CD4-positive, alpha-beta memory T cell (primary cell): ENCODE measurements at regions not wholly inside any gene's neighbourhood (a gene's known extent, or its start where the extent isn't known, plus 50 kb on each side); places are given as distances from the start of the nearest gene placed in this dataset.
"Not testable (repeated sequence)": the region's sequence is repeated elsewhere in the genome, so short reads cannot be mapped to it uniquely, and the experiment has no call there.

Experiments
- CTCF ChIA-PET: fragments of 350-600 bp; sonication (Branson Sonifier 250); formaldehyde crosslinking; loops from one replicate; lab custom pipeline; 2021; ENCODE audit warnings: inconsistent platforms; ENCODE audit not compliant: partially characterized antibody; lab: Charles Lee
- POLR2A ChIA-PET: fragments of 350-600 bp; sonication (Branson Sonifier 250); formaldehyde crosslinking; loops from one replicate; lab custom pipeline; 2021; ENCODE audit not compliant: partially characterized antibody; lab: Charles Lee
- DNase-seq, 5 donors: peaks; one replicate each; pipeline versions ENCODE4 v3.0.0 to v3.0.0-alpha.2; 2020 to 2022; ENCODE audit warnings: mixed read lengths in 1 of 5
- H3K27ac ChIP-seq: one replicate; pipeline ENCODE4 v1.7.0; 2013; ENCODE audit warnings: low read depth, low read length
- H3K27me3 ChIP-seq: 2 replicates; pipeline ENCODE4 v1.7.0; 2013; ENCODE audit warnings: mild to moderate bottlenecking, low read length, moderate library complexity; ENCODE audit not compliant: insufficient read depth
- H3K36me3 ChIP-seq: 2 replicates; pipeline ENCODE4 v1.7.0; 2013; ENCODE audit warnings: mild to moderate bottlenecking, low read length, moderate library complexity; ENCODE audit not compliant: insufficient read depth
- H3K4me1 ChIP-seq: 2 replicates; pipeline ENCODE4 v1.7.0; 2013; ENCODE audit warnings: mild to moderate bottlenecking, low read length, moderate library complexity; ENCODE audit not compliant: insufficient read depth
- H3K4me3 ChIP-seq, 2 donors: one replicate each; pipeline ENCODE4 v1.7.0; 2013; ENCODE audit warnings: low read length in 2 of 2, mild to moderate bottlenecking in 1 of 2
- H3K9me3 ChIP-seq, 2 donors: one replicate each; pipeline ENCODE4 v1.7.0; 2013; ENCODE audit warnings: low read length in 2 of 2, control low read depth in 1 of 2; ENCODE audit not compliant: control insufficient read depth in 1 of 2
- H3K27ac Mint-ChIP-seq, 7 donors: one replicate each; pipeline ENCODE4 v1.8.0; 2020 to 2021; ENCODE audit warnings: mixed read lengths in 7 of 7, mild to moderate bottlenecking in 6 of 7, inconsistent platforms in 3 of 7, moderate library complexity in 3 of 7
- H3K27me3 Mint-ChIP-seq, 2 donors: one replicate each; pipeline ENCODE4 v1.8.0; 2020 to 2021; ENCODE audit warnings: mixed read lengths in 2 of 2
- H3K36me3 Mint-ChIP-seq, 2 donors: one replicate each; pipeline ENCODE4 v1.8.0; 2020 to 2021; ENCODE audit warnings: mixed read lengths in 2 of 2, inconsistent platforms in 1 of 2, mild to moderate bottlenecking in 1 of 2
- H3K4me1 Mint-ChIP-seq, 4 donors: one replicate each; pipeline ENCODE4 v1.8.0; 2020 to 2021; ENCODE audit warnings: mixed read lengths in 4 of 4, mild to moderate bottlenecking in 1 of 4
- H3K4me3 Mint-ChIP-seq, 8 donors: one replicate each; pipeline ENCODE4 v1.8.0; 2020 to 2021; ENCODE audit warnings: mixed read lengths in 8 of 8, mild to moderate bottlenecking in 7 of 8, moderate library complexity in 6 of 8, inconsistent platforms in 3 of 8
- H3K9me3 Mint-ChIP-seq, 8 donors: one replicate each; pipeline ENCODE4 v1.8.0; 2020 to 2021; ENCODE audit warnings: mixed read lengths in 8 of 8, mild to moderate bottlenecking in 5 of 8, inconsistent platforms in 3 of 8, moderate library complexity in 1 of 8
- intact Hi-C: fragments of 100-400 bp; cut with micrococcal nuclease; formaldehyde crosslinking; loops from one replicate; pipeline ENCODE4 v1.15.1; 2023

GRCh38 chr11:14573539-14574057 lies 53.4 kb upstream of the PSMA1 start:
- H3K27ac ChIP-seq, CTCF ChIA-PET, H3K36me3 ChIP-seq, H3K27me3 Mint-ChIP-seq, H3K27me3 ChIP-seq, intact Hi-C loops, POLR2A ChIA-PET, DNase-seq, H3K4me3 ChIP-seq, H3K9me3 ChIP-seq: not testable (repeated sequence)
- peaks cover 52 to 56% of the 10 kb centered on the region in 2 donors for H3K36me3 Mint-ChIP-seq
- H3K27ac Mint-ChIP-seq, result peak overlapping the region in 4 of 7 donors; percentile 16 to 80 (median 43)
- H3K4me1 Mint-ChIP-seq, result peaks cover 34 to 62% (median 44%) of the 10 kb centered on the region in 4 donors
- peaks cover 40% of the 10 kb centered on the region for H3K4me1 ChIP-seq
- peaks cover 2 to 70% (median 61%) of the 10 kb centered on the region in 8 donors for H3K9me3 Mint-ChIP-seq
- peak overlapping the region in 1 of 8 donors; percentile 52 for H3K4me3 Mint-ChIP-seq

DNA sequence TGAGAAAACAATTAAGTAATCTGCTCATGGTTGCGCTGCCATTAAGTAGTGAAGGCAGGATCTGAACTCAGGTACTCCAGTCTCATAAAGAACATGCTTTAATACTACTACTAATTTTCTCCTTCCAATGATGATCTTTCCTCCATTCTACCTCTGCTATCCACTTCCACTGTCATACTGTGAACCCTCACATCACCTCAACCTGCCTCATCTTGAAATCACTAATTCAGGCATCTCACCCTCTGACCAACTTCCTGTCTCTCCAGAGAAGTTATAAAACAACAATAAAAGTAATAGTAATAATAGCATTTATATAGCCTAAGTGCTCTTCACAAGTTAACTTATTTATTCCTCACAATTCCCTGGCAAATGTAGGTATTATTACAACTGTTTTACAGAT lies 57.1 kb upstream of the PSMA1 start:
- Histone ChIP-seq H3K36me3 (no peaks in the 10 kb centered on the region), H3K4me3 (no peak overlapping the region), H3K27me3 (no peaks in the 10 kb centered on the region), H3K27ac (peak overlapping the region; percentile 70), H3K9me3 (no peaks in the 10 kb centered on the region), H3K4me1 (peaks cover 44% of the 10 kb centered on the region)
- no peaks in the 10 kb centered on the region for H3K27me3 Mint-ChIP-seq
- peaks cover 40 to 59% (median 54%) of the 10 kb centered on the region in 4 donors for H3K4me1 Mint-ChIP-seq
- H3K27ac Mint-ChIP-seq, result peak overlapping the region; percentile 83 to 99 (median 97)
- H3K9me3 Mint-ChIP-seq, result peaks cover 2 to 38% (median 31%) of the 10 kb centered on the region in 8 donors
- H3K36me3 Mint-ChIP-seq, result peaks cover 37 to 38% of the 10 kb centered on the region in 2 donors
- peak overlapping the region in 5 of 8 donors; percentile 9 to 59 (median 31) for H3K4me3 Mint-ChIP-seq
- POLR2A ChIA-PET, result interaction anchor here (1.7 to 10.4 kb wide), 8 partner anchors 10 to 330 kb away, joined by 6 to 168 read pairs (median 22); partner anchors contain the start of genes CYP2R1, PDE3B and PSMA1
- intact Hi-C loops, result no loop called here
- CTCF ChIA-PET, result interaction anchor here (1.9 to 2.6 kb wide), 2 partner anchors 10 to 331 kb away, joined by 6 to 16 read pairs; no protein-coding TSS in a partner anchor
- no peak for DNase-seq

- Histone ChIP-seq H3K4me1 (peaks cover 44% of the 10 kb centered on the region), H3K9me3 (no peaks in the 10 kb centered on the region), H3K36me3 (no peaks in the 10 kb centered on the region), H3K27me3 (no peaks in the 10 kb centered on the region), H3K27ac (peak overlapping the region; percentile 70), H3K4me3 (peak overlapping the region in 1 of 2 donors; percentile 22)
- POLR2A ChIA-PET, result interaction anchor here (0.6 to 10.4 kb wide), 36 partner anchors 10 to 330 kb away, joined by 3 to 168 read pairs (median 5); partner anchors contain the start of genes COPB1, CYP2R1, PDE3B and PSMA1
- no peaks in the 10 kb centered on the region for H3K27me3 Mint-ChIP-seq
- peaks cover 2 to 31% (median 24%) of the 10 kb centered on the region in 8 donors for H3K9me3 Mint-ChIP-seq
- DNase-seq, result peak; percentile 23 to 45 (median 40)
- intact Hi-C loops, result loop anchor here (1.0 kb wide), 6 partner anchors 9 to 187 kb away; partner anchors contain the start of gene PSMA1
- peaks cover 40 to 63% (median 56%) of the 10 kb centered on the region in 4 donors for H3K4me1 Mint-ChIP-seq
- peak overlapping the region; percentile 83 to 99 (median 97) for H3K27ac Mint-ChIP-seq
- peaks cover 32 to 34% of the 10 kb centered on the region in 2 donors for H3K36me3 Mint-ChIP-seq
- CTCF ChIA-PET, result interaction anchor here (0.7 to 2.9 kb wide), 17 partner anchors 8 to 330 kb away, joined by 3 to 43 read pairs (median 4); partner anchors contain the start of gene PDE3B
- peak overlapping the region; percentile 18 to 76 (median 57) for H3K4me3 Mint-ChIP-seq
Observed at GRCh38 chr11:14577835-14578529, 57.8 kb upstream of the PSMA1 start.

GRCh38 chr11:14578541-14578956 lies 58.4 kb upstream of the PSMA1 start:
- Histone ChIP-seq H3K4me1 (peaks cover 44% of the 10 kb centered on the region), H3K9me3 (no peaks in the 10 kb centered on the region), H3K36me3 (no peaks in the 10 kb centered on the region), H3K4me3 (peak overlapping the region in 1 of 2 donors; percentile 25), H3K27me3 (no peaks in the 10 kb centered on the region), H3K27ac (peak overlapping the region; percentile 70)
- Mint-ChIP-seq H3K4me1 (peaks cover 46 to 68% (median 59%) of the 10 kb centered on the region in 4 donors), H3K4me3 (peak overlapping the region; percentile 18 to 76 (median 57)), H3K36me3 (peaks cover 32 to 34% of the 10 kb centered on the region in 2 donors), H3K9me3 (peaks cover 2 to 28% (median 20%) of the 10 kb centered on the region in 8 donors), H3K27me3 (no peaks in the 10 kb centered on the region), H3K27ac (peak overlapping the region; percentile 83 to 99 (median 97))
- peak; percentile 88 to 94 (median 91) for DNase-seq
- CTCF ChIA-PET, result interaction anchor here (0.6 to 2.9 kb wide), 18 partner anchors 9 to 330 kb away, joined by 3 to 43 read pairs (median 4); partner anchors contain the start of gene PDE3B
- intact Hi-C loops, result loop anchor here (1.0 kb wide), 6 partner anchors 9 to 187 kb away; partner anchors contain the start of gene PSMA1
- POLR2A ChIA-PET, result interaction anchor here (0.6 to 10.4 kb wide), 40 partner anchors 10 to 329 kb away, joined by 3 to 168 read pairs (median 4); partner anchors contain the start of genes COPB1, CYP2R1, PDE3B and PSMA1

- no peaks in the 10 kb centered on the region for H3K36me3 ChIP-seq
- intact Hi-C loops, result no loop called here
- peaks cover 50 to 75% (median 64%) of the 10 kb centered on the region in 4 donors for H3K4me1 Mint-ChIP-seq
- peaks cover 27 to 35% of the 10 kb centered on the region in 2 donors for H3K36me3 Mint-ChIP-seq
- peak overlapping the region in 5 of 8 donors; percentile 36 to 76 (median 46) for H3K4me3 Mint-ChIP-seq
- H3K27ac Mint-ChIP-seq, result peak overlapping the region; percentile 83 to 99 (median 97)
- H3K4me3 ChIP-seq, result no peak overlapping the region
- no peaks in the 10 kb centered on the region for H3K9me3 ChIP-seq
- peak overlapping the region; percentile 70 for H3K27ac ChIP-seq
- ChIA-PET CTCF (interaction anchor here (1.7 to 2.9 kb wide), 4 partner anchors 12 to 65 kb away, joined by 7 to 43 read pairs (median 17); partner anchors contain the start of gene PDE3B), POLR2A (interaction anchor here (0.6 to 10.4 kb wide), 13 partner anchors 12 to 236 kb away, joined by 3 to 168 read pairs (median 10); partner anchors contain the start of genes PDE3B and PSMA1)
- peaks cover 2 to 19% (median 14%) of the 10 kb centered on the region in 8 donors for H3K9me3 Mint-ChIP-seq
- no peaks in the 10 kb centered on the region for H3K27me3 ChIP-seq
- no peak for DNase-seq
- H3K27me3 Mint-ChIP-seq, result no peaks in the 10 kb centered on the region
- peaks cover 44% of the 10 kb centered on the region for H3K4me1 ChIP-seq
Observed at GRCh38 chr11:14579646-14580045, 59.5 kb upstream of the PSMA1 start.

- no peak overlapping the region for H3K4me3 ChIP-seq
- ChIA-PET POLR2A (interaction anchor here (1.9 to 10.4 kb wide), 2 partner anchors 53 to 61 kb away, joined by 7 to 168 read pairs; partner anchors contain the start of gene PDE3B), CTCF (interaction anchor here (0.9 to 1.0 kb wide), 2 partner anchors 40 to 325 kb away, joined by 3 read pairs; no protein-coding TSS in a partner anchor)
- H3K9me3 Mint-ChIP-seq, result peaks cover 0 to 4% (median 0%) of the 10 kb centered on the region in 8 donors
- intact Hi-C loops, result no loop called here
- H3K4me1 Mint-ChIP-seq, result peaks cover 47 to 70% (median 59%) of the 10 kb centered on the region in 4 donors
- H3K27ac ChIP-seq, result no peak overlapping the region
- H3K4me3 Mint-ChIP-seq, result no peak overlapping the region
- no peaks in the 10 kb centered on the region for H3K27me3 Mint-ChIP-seq
- no peaks in the 10 kb centered on the region for H3K27me3 ChIP-seq
- peaks cover 21 to 30% of the 10 kb centered on the region in 2 donors for H3K36me3 Mint-ChIP-seq
- peak overlapping the region in 5 of 7 donors; percentile 70 to 94 (median 87) for H3K27ac Mint-ChIP-seq
- no peak for DNase-seq
- H3K36me3 ChIP-seq, result no peaks in the 10 kb centered on the region
- H3K9me3 ChIP-seq, result no peaks in the 10 kb centered on the region
- H3K4me1 ChIP-seq, result peaks cover 33% of the 10 kb centered on the region
Observed at GRCh38 chr11:14582793-14583192, 60.8 kb upstream of the PDE3B start.
